ENCODE measurements at regions not wholly inside any gene's neighbourhood (a gene's known extent, or its start where the extent isn't known, plus 50 kb on each side); places are given as distances from the start of the nearest gene placed in this dataset.

GRCh38 chr18:22559414-22560274, 141.9 kb upstream of the CTAGE1 start:
- TF ChIP-seq CTCF (IDR thresholded peaks at IDR 0.05) (peak in 4 of 6 experiments; percentile 9 to 30 (median 14)), POLR2A (IDR thresholded peaks at IDR 0.05) (no peak)
